CD4-positive, alpha-beta T cell treated with Interleukin-1 beta for 1 hour (primary cell): ENCODE measurements at regions not wholly inside any gene's neighbourhood (a gene's known extent, or its start where the extent isn't known, plus 50 kb on each side); places are given as distances from the start of the nearest gene placed in this dataset.
"Not testable (repeated sequence)": the region's sequence is repeated elsewhere in the genome, so short reads cannot be mapped to it uniquely, and the experiment has no call there.

ENCODE experiments used
- DNase-seq, 2 donors: peaks; one replicate each; pipeline ENCODE4 v3.0.0-alpha.2; 2020 to 2022

GRCh38 chr16:52386694-52387093, 160.2 kb downstream of the TOX3 start:
- no peak for DNase-seq

- no peak for DNase-seq
Observed at GRCh38 chr16:52384378-52384777, 162.6 kb downstream of the TOX3 start.

DNA sequence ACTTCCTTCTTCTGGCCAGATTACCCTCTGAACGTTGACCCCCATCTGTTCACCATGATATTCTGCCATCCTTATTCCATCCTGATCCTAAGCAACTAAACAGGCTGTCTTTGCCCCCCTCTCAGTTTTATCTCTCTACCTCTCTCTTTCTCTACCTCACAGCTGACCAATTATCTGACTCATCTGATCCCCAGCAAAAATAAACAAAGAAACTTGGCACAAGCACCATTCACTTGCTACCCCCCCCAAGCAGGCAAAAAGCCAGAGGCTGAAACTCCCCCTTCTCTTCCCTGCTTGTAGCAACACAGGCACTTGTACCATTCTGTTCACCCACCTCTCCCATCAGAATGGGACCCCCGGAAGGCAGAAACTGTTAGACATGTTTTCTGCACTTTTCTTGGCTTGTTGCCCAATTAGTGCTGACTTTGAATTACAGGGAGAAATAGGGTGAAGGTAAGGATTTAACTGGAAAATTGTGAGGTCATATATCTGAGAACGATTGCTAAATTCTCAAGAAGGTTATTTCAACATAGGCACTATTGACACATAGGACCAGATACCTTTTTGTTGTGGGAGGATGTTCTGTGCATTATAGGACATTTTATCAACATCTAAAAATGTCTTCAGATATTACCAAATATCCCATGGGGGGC, 163.2 kb downstream of the TOX3 start:
- DNase-seq = no peak

GRCh38 chr16:52383119-52383518, 163.8 kb downstream of the TOX3 start:
- no peak for DNase-seq

DNA sequence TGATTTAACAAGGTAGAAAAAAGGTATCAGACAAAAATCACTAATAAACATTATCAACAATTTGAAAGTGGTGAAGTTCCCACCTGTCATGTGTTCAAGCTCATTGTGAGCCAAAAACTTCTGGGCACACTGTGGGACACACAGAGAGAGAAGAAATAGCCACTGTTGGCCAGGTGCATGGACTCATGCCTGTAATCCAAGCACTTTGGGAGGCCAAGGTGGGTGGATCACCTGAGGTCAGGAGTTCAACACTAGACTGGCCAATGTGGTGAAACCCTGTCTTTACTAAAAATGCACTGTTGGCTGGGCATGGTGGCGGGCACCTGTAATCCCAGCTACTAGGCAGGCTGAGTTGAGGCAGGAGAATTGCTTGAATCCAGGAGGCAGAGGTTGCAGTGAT, 167.4 kb downstream of the TOX3 start:
- DNase-seq = no peak

- no peak for DNase-seq
Observed at GRCh38 chr16:52376676-52377280, 170.2 kb downstream of the TOX3 start.

DNA sequence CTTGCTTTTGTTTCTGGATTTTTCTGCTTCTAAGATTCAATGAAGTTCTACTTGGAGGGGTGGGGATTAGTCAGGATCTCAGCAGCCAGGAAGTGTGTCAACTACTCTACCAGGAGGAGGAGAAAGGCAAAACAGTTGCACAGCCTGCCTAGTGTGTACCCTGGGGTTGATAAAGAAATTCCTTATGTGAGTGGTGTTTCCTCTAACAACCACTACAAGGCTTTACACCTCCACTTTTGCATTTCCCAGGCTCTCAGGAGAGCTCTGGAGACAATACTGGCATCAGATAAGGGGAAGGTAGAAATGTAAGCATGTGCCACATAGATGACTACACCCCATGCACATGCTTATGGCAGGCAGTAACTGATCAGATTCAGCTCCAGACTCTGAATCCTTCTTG, 174.6 kb downstream of the TOX3 start:
- DNase-seq = no peak

- no peak for DNase-seq
Observed at GRCh38 chr16:52368859-52369258, 178.1 kb downstream of the TOX3 start.

DNA sequence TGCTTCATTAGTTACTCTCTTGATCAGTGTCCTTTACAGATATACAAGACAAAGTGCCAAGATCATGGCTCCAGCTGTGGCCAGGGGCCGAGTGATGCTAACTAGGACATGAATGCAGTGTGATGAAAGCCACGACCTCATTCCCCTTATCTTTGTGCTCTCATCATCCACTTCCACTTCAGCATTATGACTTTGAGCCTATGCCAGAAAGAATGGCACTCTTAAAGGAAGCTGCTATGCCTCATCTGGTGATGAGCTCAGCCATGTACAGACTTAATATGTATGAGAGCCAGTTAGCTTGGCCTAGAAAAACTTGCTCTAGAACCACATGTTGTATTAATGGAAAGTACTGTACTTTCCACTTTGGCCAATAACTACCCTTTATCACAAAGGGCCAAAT, 179.1 kb downstream of the TOX3 start:
- no peak for DNase-seq

DNA sequence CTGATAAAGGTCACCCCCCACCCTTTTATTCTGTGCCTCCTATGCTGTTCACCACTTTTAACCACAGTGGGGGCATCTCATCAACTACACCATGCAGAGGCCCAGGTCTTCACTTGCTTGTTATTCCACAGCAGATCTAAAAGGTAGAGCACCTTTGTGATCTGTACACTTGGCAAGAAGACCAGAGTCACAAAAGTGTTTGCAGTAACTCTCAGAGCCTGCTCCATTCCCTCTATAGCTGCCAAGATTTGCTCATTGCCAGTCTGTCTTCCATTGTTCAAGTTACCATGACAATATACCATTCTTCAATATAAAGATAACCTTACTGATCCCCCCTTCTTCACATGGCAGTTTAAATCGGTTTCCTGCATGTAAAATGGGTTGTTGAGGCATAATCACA, 180.0 kb downstream of the TOX3 start:
- no peak for DNase-seq

- no peak for DNase-seq
Observed at GRCh38 chr16:52364500-52364899, 182.4 kb downstream of the TOX3 start.

DNA sequence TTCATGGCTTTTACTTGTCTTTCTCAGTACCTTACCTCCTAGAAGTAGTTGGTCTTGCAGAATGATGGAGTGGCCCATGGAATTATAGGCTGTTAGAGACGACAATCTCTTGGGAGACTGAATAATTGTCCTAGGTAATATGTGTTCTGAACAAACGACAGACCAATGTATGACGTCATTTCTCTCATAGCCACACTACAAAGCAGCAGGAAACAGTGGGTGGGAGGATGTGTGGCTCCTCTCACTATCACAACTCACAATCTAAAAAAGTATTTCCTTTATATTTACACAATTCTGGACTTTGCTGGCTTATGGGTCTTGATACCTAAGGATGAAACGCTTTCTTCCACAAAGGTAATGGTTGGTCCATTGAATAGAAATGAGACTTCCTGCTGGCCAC, 183.9 kb downstream of the TOX3 start:
- DNase-seq = no peak

GRCh38 chr16:52357711-52358110, 189.2 kb downstream of the TOX3 start:
- no peak for DNase-seq

GRCh38 chr16:52353249-52353648, 193.7 kb downstream of the TOX3 start:
- no peak for DNase-seq

DNA sequence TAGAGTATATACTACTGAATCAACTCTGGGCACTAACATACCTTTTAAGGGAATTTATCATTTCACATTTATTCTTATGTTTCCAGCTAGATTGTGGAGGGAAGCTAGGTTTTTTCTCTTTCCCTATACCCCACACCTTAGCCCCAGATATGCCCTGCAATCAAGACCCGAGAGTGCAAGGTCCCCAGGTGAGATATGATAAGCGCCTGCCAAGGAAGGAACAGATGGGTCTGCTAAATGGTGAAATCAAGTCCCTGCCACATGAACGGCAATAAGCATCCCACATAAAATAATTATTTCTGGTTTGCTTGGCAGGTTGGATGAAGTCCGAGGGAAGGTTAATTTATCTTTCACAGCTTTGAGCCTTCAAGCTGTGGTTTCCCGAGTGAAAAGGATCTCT, 195.5 kb downstream of the TOX3 start:
- DNase-seq = no peak

GRCh38 chr16:52350031-52350642, 196.8 kb downstream of the TOX3 start:
- no peak for DNase-seq

DNA sequence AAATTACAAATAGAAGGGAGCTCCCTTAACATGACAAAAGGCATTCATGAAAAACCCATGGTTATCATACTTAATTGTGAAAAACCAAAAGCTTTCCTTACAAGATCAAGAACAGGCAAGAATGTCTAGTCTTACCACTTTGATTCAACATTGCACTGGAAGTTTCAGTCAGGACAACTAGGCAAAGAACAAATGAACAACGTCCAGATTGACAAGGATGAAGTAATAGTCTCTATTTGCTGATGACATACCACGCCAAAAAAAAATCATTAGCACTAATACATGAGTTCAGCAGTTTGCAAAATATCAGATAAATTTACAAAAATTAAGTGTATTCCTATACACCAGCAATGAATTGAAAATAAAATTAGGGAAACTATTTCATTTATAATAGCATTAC, 200.2 kb downstream of the TOX3 start:
- DNase-seq = no peak

GRCh38 chr16:52333673-52334072, 213.3 kb downstream of the TOX3 start:
- DNase-seq = not testable (repeated sequence)

- DNase-seq = no peak
Observed at GRCh38 chr16:52320930-52321439, 226.0 kb downstream of the TOX3 start.

GRCh38 chr16:52318302-52319009, 228.5 kb downstream of the TOX3 start:
- DNase-seq = no peak

GRCh38 chr16:52316241-52316640, 230.7 kb downstream of the TOX3 start:
- no peak for DNase-seq

- no peak for DNase-seq
Observed at GRCh38 chr16:52312716-52313115, 234.2 kb downstream of the TOX3 start.
